HG02642 (cell line): ENCODE measurements at regions not wholly inside any gene's neighbourhood (a gene's known extent, or its start where the extent isn't known, plus 50 kb on each side); places are given as distances from the start of the nearest gene placed in this dataset.

Experiments used
- ATAC-seq: cut with Tn5 transposase; IDR thresholded peaks from one replicate; pipeline ENCODE4 v1.9.1; 2021; ENCODE audit warnings: mild to moderate bottlenecking; ENCODE audit not compliant: unreplicated experiment, poor library complexity

- ATAC-seq = no peak
These were observed 77.0 kb upstream of the MAP1B start for GRCh38 chr5:72030237-72030636.

GRCh38 chr5:72032788-72033187 is 74.5 kb upstream of the MAP1B start:
- no peak for ATAC-seq

GRCh38 chr5:72034770-72035169 is 72.5 kb upstream of the MAP1B start:
- no peak for ATAC-seq

GRCh38 chr5:72035831-72036230 is 71.4 kb upstream of the MAP1B start:
- ATAC-seq = no peak

- ATAC-seq = no peak
These were observed 70.3 kb upstream of the MAP1B start for GRCh38 chr5:72036951-72037350.

GRCh38 chr5:72040513-72040912 is 66.8 kb upstream of the MAP1B start:
- ATAC-seq = no peak

GRCh38 chr5:72041654-72042053 is 65.6 kb upstream of the MAP1B start:
- no peak for ATAC-seq

GRCh38 chr5:72042097-72042496 is 65.2 kb upstream of the MAP1B start:
- ATAC-seq = no peak

- ATAC-seq = no peak
These were observed 61.6 kb upstream of the MAP1B start for GRCh38 chr5:72045692-72046091.

- no peak for ATAC-seq
These were observed 61.2 kb upstream of the MAP1B start for GRCh38 chr5:72046106-72046505.

GRCh38 chr5:72055636-72056035 is 51.6 kb upstream of the MAP1B start:
- no peak for ATAC-seq
